GM10248 (cell line): ENCODE measurements at regions not wholly inside any gene's neighbourhood (a gene's known extent, or its start where the extent isn't known, plus 50 kb on each side); places are given as distances from the start of the nearest gene placed in this dataset.

ENCODE experiments used
- CTCF ChIA-PET: fragments of 300-600 bp; sonication (Branson Sonifier 250); formaldehyde crosslinking; extraction: SDS; loops from one replicate; lab custom pipeline; 2021; ENCODE audit warnings: antibody characterized with exemption; lab: Yijun Ruan, JAX
- POLR2A ChIA-PET: fragments of 350-650 bp; sonication (Branson Sonifier 250); formaldehyde crosslinking; extraction: SDS; loops from one replicate; lab custom pipeline; 2020; ENCODE audit warnings: antibody characterized with exemption; lab: Yijun Ruan, JAX
- DNase-seq: peaks from one replicate; pipeline ENCODE4 v3.0.0; 2012; ENCODE audit errors: extremely low spot score
- CTCF ChIP-seq: IDR thresholded peaks from 2 replicates; pipeline ENCODE4 v1.5.1; 2012; ENCODE audit warnings: mild to moderate bottlenecking, low read depth; ENCODE audit errors: extremely low read depth, missing control alignments, control extremely low read depth

- POLR2A ChIA-PET = no interaction called here
Measured at GRCh38 chr2:14536976-14537375, 95.5 kb upstream of the LRATD1 start.

GRCh38 chr2:14540015-14540414 is 92.5 kb upstream of the LRATD1 start:
- DNase-seq = no peak
- POLR2A ChIA-PET = no interaction called here
- TF ChIP-seq CTCF = no peak
- CTCF ChIA-PET = no interaction called here

More at GRCh38 chr2:14536976-14537375, 95.5 kb upstream of the LRATD1 start:
- CTCF ChIA-PET = no interaction called here
- DNase-seq = no peak
- TF ChIP-seq CTCF = no peak

GRCh38 chr2:14543284-14543683 is 89.2 kb upstream of the LRATD1 start:
- no peak for TF ChIP-seq CTCF
- ChIA-PET POLR2A (no interaction called here), CTCF (no interaction called here)
- DNase-seq = no peak

- CTCF ChIA-PET = no interaction called here
- DNase-seq = no peak
Measured at GRCh38 chr2:14544247-14544646, 88.3 kb upstream of the LRATD1 start.

GRCh38 chr2:14547830-14548229 is 84.7 kb upstream of the LRATD1 start:
- no peak for TF ChIP-seq CTCF
- ChIA-PET POLR2A (no interaction called here), CTCF (interaction anchor here (2.1 kb wide), 1 partner anchor 19 kb away, joined by 5 read pairs; no protein-coding TSS in a partner anchor)

More at GRCh38 chr2:14544247-14544646, 88.3 kb upstream of the LRATD1 start:
- POLR2A ChIA-PET = no interaction called here
- no peak for TF ChIP-seq CTCF

GRCh38 chr2:14550658-14551057 is 81.9 kb upstream of the LRATD1 start:
- POLR2A ChIA-PET = no interaction called here
- DNase-seq = no peak
- TF ChIP-seq CTCF = no peak
- CTCF ChIA-PET = no interaction called here

More at GRCh38 chr2:14547830-14548229, 84.7 kb upstream of the LRATD1 start:
- DNase-seq = no peak
